Right lobe of liver (tissue), 4 donors: ENCODE measurements at regions not wholly inside any gene's neighbourhood (a gene's known extent, or its start where the extent isn't known, plus 50 kb on each side); places are given as distances from the start of the nearest gene placed in this dataset.

Experiments
- POLR2A ChIP-seq: fragments of 450-650 bp; IDR thresholded peaks from one replicate; pipeline ENCODE4 v1.6.1; 2017; ENCODE audit warnings: antibody characterized with exemption, mild to moderate bottlenecking
- TF ChIP-seq, protein P1 (sequence below), 4 donors: fragments of 200-600 bp in 3 of 4; fragments of 450-650 bp in 1 of 4; IDR thresholded peaks; one replicate each; pipeline versions ENCODE4 v1.5.1 to v1.8.0; 2016 to 2022; ENCODE audit warnings: antibody characterized with exemption in 4 of 4, mild to moderate bottlenecking in 2 of 4
- donor health status: DM: no; HTN: no; CAD: no.
- donor health status: DM: no; HTN: no; CAD: no.
- donor health status: DM: no; HTN: yes; CAD: no.

DNA sequence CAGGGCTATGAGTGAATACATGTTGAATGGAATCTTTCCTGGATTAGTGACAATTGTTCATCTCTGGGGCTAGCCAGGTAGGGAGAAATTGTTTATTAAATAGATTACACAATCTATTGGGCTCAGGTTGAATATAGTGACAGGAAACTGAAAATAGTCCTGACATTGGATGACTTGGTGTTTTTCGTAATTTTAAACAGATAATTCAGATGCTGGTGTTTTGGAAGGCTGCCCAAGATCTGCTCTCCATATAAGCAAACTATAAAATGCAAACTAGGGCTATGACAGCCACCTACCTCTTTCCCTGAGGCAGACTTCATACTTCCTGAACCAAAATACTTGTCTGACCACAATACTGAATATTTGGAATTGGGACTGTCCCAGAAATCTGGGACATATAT is 99.1 kb downstream of the ENC1 start:
- TF ChIP-seq, protein P1, sequence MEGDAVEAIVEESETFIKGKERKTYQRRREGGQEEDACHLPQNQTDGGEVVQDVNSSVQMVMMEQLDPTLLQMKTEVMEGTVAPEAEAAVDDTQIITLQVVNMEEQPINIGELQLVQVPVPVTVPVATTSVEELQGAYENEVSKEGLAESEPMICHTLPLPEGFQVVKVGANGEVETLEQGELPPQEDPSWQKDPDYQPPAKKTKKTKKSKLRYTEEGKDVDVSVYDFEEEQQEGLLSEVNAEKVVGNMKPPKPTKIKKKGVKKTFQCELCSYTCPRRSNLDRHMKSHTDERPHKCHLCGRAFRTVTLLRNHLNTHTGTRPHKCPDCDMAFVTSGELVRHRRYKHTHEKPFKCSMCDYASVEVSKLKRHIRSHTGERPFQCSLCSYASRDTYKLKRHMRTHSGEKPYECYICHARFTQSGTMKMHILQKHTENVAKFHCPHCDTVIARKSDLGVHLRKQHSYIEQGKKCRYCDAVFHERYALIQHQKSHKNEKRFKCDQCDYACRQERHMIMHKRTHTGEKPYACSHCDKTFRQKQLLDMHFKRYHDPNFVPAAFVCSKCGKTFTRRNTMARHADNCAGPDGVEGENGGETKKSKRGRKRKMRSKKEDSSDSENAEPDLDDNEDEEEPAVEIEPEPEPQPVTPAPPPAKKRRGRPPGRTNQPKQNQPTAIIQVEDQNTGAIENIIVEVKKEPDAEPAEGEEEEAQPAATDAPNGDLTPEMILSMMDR (IDR thresholded peaks at IDR 0.05) = no peak
- no peak for TF ChIP-seq POLR2A
